Activated T-cell treated with anti-CD3 and anti-CD28 coated beads for 4 hours (primary cell): ENCODE measurements at regions not wholly inside any gene's neighbourhood (a gene's known extent, or its start where the extent isn't known, plus 50 kb on each side); places are given as distances from the start of the nearest gene placed in this dataset.
"Not testable (repeated sequence)": the region's sequence is repeated elsewhere in the genome, so short reads cannot be mapped to it uniquely, and the experiment has no call there.

Experiments
- DNase-seq: peaks from one replicate; pipeline ENCODE4 v3.0.0-alpha.2; 2020

DNA sequence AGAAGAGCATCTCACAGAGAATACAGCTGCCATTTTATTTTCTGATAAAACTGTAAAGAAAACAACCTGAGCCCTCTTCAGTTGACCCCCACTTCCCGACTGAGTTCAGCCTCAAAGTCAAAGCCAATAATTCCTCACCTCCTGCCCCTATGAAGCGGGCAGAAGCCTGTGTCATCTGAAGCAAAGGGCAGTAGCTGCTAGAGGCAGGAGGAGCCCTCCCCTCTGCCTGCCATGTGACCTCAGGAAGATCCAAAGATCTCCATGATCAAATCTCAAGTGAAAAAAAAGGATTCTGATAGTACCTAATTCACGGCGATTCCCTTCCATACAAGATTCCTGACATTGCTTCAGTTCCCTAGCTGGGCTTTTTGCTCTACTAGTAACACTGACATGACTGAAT is 223.1 kb upstream of the CAND1 start:
- DNase-seq, result no peak

DNA sequence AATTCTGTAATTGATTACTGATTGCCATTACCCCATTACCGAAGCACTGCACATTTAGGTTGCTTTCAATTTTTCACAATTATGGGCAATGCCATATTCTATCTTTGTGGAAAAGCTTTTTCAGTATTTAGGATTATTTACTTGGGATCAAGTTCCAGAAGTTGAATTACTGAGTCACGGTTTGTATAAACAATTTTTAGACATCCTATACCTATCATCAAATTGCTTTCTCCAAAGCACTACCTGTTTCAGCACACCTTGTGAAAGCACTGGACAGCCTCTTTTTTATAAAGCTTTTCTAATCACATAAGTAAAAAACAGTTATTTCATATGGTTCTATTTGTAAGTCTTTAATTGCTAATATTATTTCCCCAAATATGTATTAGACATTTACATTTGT is 221.5 kb upstream of the CAND1 start:
- DNase-seq, result no peak

DNA sequence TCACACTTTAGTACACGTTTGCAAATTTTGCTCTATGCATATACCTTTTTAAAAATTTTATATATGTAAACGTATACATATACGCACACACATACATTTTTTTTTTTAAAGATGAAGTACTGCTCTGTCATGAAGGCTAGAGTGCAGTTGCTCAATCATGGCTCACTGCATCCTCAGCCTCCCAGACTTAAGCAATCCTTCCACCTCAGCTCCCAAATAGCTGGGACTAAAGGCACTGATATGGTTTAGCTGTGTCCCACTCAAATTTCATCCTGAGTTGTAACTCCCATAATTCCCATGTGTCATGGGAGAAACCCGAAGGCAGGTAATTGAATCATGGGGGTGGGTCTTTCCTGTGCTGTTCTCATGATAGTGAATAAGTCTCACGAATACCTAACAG is 220.8 kb upstream of the CAND1 start:
- DNase-seq, result no peak

DNA sequence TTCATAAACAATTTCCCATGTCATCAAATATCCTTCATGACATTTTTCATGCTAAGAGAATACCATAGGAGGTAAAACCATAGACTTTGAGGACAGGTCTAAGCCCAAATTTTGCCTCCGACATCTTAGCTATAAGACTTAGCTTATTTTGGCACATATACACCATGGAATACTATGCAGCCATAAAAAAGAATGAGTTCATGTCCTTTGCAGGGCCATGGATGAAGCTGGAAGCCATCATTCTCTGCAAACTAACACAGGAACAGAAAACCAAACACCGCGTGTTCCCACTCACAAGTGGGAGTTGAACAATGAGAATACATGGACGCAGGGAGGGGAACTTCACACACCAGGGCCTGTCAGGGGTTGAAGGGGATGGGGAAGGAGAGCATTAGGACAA is 220.0 kb upstream of the CAND1 start:
- DNase-seq, result not testable (repeated sequence)

DNA sequence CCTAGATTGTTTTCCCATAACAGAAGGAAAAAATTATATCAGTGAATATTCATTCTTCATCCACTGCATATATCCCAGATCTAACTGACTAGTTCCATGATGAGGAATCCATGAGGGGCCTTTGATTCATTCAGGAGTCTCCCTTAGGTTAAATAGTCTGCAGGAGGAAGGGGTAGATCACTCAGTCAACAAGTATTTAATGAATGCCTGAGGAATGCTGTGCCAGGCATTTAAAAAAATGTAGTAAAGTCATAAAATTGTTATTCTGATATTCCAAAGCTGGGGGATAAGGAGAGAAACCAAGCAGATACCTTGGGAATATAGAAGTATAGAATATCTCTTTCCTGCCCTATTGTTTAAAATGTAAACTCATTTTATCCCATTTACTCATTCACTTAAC is 216.2 kb upstream of the CAND1 start:
- DNase-seq, result no peak

DNA sequence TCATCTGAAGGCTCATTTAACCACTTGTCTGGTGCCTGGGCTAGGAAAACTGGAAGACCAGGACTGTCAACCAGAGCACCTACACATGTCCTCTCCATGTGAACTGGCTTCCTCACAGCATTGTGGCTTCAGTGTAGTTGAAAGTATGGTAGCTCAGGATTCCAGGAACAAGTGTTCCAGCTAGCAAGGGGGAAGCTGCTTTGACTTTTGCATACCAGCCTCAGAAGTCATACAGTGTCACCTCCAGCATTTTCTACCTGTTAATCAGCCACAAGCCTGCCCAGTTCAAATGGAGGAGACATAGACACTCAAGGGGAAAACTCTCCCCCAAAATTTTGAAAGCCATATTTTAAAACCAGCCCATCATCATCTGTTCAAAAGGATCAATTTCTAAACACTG is 212.8 kb upstream of the CAND1 start:
- DNase-seq, result no peak

DNA sequence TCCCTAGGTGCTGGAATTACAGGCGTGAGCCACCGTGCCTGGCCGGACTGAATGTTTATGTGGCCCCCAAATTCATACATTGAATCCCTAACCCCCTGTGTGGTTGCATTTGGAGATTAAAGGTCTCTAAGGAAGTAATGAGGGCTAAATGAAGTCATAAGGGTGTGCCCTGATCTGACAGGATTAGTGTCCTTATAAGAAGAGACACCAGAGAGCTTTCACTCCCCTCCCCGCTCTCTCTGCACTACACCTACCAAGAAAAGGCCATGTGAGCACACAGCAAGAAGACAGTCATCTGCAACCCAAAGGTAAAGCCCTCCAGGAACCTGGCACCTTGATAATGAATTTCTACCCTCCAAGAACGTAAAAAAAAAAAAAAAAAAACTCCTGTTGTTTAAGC is 212.1 kb upstream of the CAND1 start:
- no peak for DNase-seq

DNA sequence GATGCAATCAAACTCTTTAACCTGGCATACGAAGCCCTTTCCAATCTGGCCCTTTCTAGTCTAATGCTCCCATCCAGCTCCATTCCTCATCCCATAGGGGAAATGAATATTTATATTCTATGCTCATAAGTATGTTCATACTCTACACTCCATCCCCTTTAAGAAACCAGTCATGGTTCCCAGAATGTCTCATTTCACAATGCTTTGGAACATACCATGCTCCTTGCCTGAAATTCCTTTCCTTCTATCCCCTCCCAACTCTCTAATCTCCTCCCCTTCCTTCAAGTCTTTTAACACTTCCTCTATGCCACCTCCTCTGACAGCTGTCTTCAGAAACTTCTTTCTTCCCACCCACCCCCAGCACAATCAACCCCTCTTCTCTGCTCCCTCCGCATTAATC is 207.0 kb upstream of the CAND1 start:
- DNase-seq, result no peak

DNA sequence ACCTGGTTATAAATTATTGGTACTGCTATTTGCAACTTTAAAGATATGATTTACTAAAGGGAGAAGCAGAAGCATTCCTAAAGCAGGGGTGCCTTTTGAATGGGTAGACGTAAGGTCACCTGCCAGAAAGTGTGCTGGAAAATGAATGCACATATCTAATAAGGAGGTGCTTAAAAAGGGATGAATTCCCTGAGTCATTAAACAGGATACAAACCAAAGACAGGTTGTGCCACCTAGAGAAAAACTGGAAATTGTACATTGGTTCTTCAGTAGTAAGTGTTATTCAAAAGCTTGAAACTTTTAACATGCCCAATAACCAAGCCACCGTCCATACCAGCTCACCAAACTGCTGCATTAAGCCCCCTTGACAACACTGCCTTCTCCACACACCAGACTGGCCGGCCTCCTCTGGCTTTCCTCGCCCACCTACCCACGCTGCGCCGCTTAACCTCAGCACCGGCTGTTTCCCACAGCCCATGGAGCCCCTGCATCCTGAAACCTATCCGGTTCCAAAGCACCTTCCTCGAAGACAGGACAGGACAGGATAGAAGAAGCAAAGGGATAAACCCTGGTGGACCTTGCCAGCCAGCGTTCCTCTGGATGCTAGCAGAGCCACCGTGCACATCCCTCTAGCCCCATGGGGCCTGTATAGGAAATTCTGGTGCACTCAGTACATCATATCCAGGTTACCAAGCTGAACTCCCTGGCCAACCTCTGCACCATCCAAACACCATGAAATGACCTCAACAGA is 201.5 kb upstream of the CAND1 start:
- DNase-seq, result no peak

DNA sequence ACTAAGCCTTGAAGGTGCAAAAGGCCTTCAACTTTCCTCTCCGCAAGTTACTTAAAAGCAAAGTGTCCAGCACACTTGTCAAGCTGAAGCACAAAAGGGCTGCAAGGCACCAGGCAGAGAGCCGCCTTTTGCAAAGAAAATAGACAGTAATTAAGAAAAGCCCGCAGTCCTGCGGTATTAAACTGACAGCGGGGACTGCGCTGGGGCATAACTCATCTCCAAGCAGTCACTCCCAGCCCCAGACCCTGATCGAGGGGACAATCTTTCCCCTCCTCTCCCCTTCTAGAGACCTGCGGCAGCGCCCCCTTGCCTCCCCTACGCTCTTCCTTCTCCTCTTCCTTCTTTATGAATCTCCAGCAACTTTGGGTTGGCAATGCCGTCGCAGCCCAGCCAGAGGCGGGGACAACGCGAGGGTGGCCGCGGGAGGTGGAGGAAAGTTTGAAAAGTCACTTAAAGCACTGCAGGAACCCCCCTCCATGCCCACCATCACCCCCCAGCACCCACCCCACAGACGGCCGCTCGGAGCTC is 200.9 kb upstream of the CAND1 start:
- peak; percentile 4 for DNase-seq

DNA sequence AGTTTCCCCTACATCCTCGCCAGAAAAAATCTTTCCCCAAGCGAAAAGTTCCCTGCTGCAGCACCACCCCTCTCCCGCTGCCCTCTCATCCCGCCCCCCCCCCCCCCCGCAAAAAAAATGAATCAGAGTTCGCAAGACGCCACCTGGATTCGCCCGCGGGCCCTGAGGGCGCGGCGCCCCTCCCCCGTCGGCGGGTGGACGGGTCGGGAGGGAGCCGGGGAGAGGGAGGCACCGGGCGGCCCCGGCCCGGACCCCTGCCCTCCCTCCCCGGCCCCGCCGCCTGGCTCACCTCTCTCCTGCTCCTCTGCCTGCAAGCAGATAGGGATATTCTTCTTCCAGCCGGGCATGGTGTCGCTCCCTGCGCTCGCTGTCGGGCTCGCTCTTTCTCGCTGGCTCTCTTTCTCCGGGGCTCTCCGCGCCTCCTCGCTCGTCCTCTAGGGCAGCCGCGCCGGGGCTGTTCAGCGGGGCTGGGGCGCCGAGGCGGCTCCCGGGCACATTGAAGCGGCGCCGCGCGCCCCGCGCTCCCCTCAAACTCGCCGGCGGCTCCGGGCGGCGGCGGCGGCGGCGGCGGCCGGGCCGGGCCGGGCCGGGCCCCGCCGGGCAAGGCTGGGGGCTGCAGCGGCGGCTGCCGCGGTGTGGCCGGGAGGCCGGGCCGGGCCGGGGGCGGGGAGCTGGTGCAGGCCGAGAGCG is 200.3 kb upstream of the CAND1 start:
- peak; percentile 24 for DNase-seq

DNA sequence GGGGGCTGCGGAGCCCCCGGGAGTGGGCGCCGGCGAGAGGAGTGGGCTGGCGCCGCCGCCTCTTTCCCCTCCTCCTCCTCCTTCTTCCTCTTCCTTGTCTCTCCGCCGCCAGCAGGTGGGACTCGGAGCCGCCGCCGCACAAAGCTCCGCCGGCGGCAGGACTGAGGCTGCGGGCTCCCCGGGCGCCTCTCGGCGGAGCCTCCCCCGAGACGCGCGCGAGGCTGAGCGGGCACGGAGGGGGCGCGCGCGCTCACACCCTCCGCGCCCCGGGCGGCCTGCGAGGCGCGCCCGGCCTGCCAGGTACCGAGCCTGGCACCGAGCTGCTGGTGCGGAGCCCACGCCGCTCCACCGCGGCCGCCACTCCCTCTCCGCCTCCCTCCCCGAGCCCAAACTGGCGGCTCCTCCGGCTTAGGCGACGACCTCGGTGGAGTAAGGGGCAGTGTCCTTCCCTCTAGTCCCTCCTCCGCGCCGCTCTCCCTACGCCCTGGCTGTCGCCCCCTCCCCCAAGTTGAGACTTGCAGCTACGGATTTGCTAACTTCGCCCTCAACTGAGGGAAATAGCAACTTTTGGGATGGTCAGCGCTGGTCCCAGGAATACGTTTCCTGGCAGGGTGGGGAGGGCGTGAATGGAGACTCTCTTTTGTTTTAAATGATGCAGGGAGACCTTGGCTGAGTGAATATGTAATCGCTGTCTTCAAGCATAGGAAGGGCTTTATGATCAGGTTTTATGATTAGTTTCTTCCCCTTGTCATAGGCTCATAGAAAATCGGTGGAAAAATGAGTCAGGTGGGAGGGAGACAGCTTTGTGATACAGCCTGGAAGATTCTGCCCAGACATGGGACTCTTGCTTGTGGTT is 199.5 kb upstream of the CAND1 start:
- DNase-seq, result peak; percentile 9

DNA sequence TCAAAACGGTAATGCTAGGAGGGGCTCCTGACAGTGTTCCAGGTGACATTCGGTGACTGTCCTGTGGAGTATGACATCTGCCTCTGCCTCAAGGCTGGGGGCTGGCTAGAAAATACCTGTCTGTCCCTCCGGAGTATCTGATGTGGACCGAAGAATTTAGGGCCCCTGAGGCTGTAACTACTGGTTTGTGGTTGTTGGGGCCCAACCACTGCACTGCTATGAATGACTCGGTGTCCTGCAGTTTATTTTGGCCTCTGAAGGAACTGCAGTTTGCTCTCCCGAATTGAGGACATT is 198.9 kb upstream of the CAND1 start:
- no peak for DNase-seq

DNA sequence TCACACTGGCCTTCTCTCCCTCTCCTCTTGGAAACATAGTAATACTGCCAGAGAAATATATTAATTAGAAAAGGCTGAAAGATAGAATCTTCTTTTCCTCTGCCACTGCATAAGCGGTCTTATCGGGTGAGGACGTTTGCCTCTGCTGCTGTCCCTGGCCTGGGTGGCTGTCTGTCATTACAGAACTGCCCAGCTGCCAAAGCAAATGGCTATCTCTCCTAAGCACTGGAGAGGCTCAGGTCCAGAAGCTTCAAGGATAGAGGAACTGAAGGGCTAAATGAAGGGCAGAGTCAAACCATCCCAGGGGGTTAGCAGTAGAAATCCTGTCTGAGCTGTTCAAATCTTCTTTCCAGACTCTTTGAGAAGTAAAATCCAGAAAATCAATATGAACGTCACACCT is 198.6 kb upstream of the CAND1 start:
- no peak for DNase-seq

DNA sequence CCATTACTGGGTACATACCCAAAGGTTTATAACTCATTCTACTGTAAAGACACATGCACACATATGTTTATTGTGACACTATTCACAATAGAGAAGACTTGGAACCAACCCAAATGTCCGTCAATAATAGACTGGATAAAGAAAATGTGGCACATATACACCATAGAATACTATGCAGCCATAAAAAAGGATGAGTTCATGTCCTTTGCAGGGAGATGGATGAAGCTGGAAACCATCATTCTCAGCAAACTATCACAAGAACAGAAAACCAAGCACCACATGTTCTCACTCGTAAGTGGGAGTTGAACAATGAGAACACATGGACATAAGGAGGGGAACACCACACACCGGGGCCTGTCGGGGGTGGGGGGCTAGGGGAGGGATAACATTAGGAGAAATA is 196.9 kb upstream of the CAND1 start:
- not testable (repeated sequence) for DNase-seq

DNA sequence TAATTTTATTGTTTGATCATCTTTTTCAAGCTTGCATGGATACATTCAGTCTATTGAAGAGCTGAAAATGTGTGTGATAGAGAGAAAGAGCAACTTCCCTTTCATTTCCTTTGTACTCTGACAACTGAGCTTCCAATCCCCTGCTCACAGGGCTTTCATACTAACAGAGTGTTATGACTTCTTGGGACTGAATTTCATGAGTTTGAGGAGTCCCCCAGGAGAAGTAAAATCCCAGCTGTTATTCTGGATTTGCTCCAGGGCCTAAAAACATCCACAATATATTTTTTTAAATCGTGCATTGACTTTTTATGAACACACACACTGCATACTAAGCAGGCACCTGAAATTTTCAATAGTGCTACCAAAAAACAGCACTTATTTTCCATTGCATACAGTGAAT is 195.8 kb upstream of the CAND1 start:
- DNase-seq, result no peak

DNA sequence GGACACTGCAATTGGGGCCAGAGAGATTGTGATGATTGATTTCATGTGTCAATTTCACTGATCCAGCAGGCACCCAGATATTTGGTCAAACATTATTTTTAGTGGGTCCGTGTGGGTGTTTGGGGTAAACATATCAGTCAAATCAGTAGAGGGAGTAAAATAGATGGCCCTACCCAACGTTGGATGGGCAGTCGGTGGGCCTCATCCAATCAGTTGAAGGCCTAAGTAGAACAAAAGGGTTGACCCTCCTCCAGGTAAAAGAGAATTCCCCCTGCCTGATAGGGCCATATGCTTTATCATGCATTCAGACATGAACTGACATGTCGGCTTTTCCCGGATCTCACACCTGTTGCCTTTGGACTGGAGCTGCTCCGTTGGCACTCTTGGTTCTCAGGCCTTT is 195.1 kb upstream of the CAND1 start:
- DNase-seq, result no peak

DNA sequence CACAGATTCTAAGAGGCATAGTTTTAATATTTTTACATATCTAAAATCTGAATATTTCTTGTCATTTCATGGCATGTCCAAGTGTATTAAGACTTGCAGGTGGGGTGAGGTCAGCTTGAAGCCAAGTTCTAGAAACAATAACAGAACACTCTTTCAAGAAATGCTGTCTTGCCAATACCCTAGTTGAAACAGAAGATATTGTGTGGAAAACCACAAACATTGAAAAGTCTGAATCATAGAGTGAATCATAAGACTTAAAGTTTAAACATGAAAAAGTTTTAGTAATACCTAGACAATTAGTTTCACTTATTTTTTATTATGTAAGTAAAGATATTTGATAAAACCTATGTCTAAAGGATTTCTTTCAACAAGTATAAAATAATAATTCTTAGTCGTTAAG is 191.5 kb upstream of the CAND1 start:
- DNase-seq, result no peak

DNA sequence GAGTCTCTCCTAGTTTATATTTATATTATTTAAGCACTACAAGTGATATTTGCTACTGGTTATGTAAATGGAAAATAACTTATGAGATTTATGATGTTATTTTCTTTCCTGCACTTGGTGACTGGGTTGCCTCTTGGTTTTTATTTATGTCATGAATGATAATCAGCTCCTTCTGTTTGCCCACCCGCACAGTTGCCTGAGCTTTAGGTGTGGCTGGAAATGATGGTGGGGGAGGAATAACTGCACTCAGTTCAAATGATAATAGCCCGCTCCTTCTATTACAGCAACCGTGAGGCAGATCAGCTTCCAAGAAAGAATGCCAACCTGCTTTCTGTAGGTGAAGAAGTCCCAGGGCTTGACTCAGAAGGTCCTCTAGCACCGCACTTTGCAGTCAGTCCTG is 190.2 kb upstream of the CAND1 start:
- DNase-seq, result no peak

DNA sequence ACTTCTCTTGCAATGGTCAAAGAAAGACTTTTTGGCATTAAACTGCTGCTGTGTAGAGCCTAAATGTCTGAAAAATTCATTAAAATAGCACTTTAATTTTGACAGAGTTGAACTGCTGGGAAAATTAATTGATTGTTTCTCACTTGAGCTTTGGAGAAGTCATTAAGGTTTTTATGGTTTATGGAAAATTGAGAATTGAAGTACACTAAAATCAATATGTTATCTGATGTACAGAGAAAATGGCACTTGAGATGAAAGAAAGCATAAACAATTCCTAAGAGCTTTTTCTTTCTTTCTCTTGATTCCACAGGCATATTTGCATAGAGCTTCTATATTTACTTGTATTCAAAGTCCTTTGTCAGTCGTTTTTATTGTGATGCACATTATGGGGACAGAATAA is 188.5 kb upstream of the CAND1 start:
- no peak for DNase-seq

DNA sequence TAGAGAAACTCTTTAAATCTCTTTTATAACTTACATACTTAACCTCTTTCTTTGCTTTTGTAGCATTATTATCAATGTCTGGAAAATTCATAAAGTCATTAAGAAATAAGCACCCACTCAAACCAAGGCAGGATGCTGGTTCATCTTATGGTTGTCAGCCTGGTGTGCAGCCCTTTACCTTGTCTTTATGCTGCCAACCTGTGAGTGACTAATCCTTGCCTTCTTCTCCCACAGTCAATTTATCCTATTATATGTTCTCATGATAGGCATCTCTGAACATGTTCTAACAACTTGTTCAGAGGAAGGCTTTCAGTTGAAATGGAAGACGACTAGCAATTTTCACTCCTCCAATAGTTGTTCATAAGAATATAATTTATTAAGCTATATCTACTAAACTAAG is 186.9 kb upstream of the CAND1 start:
- no peak for DNase-seq

DNA sequence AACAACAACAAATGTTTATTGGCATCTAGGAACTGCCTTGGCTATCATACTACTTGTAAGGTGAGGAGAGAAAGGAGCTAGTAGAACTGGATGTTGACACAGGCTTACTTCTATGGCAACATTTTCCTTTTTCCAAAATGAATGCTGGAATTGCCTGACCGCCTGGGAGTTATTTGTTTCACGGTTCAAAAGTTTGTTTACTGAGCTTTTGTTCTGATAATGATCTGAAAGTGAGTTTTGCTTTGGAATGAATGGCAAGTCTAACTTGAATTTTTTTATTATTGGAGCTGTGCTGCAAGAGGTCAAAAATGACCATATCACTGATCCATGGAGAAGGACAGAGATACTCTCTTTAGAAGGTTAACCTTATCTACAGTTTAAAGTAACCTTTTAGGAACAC is 183.5 kb upstream of the CAND1 start:
- DNase-seq, result no peak

DNA sequence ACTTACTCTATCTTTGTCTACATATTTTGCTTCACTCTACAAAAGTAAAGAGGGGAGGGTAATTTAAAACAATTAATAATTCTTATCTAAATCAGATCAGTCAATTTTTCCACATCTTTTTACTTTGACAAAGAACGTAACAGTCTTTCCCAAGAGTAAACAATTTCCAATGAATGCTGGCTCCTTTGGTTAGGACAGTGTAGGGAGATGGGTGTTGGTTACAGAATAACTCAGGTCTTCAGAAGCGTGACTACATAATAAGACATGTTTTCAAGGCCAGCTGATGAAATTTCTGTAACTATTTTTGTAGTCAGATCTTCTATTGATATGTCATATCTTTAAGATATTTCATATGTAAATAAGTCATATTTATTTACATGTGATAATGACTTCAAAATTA is 183.0 kb upstream of the CAND1 start:
- DNase-seq, result no peak
